Epithelial cell of prostate (primary cell): ENCODE measurements at regions not wholly inside any gene's neighbourhood (a gene's known extent, or its start where the extent isn't known, plus 50 kb on each side); places are given as distances from the start of the nearest gene placed in this dataset.

Source experiments
- DNase-seq: peaks from one replicate; pipeline ENCODE4 v3.0.0-alpha.2; 2011; ENCODE audit warnings: low read depth, low spot score
- H3K27ac ChIP-seq: fragments of 450-650 bp; 2 replicates; pipeline ENCODE4 v1.5.1; 2017; ENCODE audit warnings: mild to moderate bottlenecking

DNA sequence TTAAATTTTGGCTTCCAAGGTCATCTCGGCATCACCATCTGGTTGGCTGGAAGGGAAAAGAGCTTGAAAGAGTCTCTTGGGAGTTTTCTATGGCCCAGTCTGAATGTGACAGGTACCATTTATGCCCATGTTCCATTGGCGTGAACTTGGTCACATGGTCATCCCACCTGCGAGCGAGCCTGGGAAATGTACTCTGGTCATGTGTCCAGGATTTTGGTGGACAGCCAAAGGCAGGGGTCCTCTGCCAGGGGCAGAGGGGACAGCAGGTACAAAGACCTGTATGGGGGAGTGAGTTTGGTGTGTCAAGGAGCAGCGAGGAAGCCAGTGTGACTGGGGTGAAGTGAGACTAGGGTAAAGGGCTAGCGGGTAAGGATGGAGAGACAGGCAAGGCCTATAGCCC is 112.6 kb downstream of the CDC5L start:
- DNase-seq, result no peak
- H3K27ac ChIP-seq, result no peak overlapping the region

DNA sequence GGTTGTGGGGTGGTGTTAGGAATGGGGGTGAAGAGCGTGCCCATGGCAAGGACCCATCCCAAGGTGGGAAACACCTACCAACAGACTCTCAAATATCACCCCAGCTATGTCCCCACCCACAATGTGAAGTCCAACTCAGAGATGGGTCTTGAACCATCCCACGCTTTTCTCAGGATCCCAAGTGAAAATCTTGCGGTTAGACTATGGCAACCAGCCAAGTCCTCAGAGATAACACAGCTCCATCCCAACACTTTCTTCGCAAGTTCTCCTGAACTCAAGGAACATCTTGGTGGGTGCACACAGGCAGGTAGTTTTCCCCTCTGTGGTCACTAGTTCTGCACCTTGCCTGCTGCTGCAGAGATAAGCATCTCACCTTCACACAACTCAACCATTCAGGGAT is 116.0 kb downstream of the CDC5L start:
- DNase-seq, result no peak
- H3K27ac ChIP-seq, result no peak overlapping the region

DNA sequence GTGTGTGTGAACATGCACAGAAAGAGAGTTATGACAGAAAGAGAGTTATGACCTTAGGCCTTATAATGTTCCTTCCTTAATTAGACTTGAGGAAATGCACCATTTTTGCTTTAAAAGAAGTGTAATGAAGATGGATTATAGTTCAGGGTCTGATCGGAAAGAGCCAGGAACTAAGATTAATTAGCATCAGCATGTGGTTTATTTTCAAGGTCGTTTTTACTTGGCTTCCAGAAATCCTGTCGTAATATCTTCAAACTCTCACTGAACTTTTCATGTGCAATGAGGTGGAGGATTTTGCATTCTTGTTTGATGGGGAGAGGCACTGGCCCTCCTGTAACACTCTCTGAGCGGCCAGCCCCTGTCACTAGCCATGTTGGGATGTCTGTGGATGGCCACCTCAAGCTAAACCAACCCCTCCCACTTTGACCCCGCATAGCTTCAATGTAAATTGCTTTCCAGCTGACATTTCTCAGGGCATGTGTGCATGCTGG is 116.8 kb downstream of the CDC5L start:
- no peak overlapping the region for H3K27ac ChIP-seq
- DNase-seq, result no peak

DNA sequence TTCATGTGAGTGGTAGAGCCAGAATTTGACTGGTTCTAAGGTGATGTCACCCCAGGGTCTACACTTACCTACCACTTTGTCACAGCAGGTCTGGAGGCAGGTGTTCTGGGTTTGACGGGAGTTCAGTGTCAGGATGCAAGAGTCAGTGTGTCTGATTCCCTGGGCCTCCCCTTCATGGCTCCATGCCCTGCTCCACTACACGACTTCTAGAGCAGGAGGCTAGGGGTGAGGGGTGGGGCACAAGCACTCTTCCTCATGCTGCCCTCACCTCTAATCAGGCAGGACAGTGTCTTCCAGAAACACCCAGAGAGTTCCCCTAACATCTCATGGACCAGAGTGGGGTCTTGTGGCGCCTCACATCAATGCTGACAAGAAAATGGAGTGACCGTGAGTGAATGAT is 118.2 kb downstream of the CDC5L start:
- no peak for DNase-seq
- H3K27ac ChIP-seq, result no peak overlapping the region

DNA sequence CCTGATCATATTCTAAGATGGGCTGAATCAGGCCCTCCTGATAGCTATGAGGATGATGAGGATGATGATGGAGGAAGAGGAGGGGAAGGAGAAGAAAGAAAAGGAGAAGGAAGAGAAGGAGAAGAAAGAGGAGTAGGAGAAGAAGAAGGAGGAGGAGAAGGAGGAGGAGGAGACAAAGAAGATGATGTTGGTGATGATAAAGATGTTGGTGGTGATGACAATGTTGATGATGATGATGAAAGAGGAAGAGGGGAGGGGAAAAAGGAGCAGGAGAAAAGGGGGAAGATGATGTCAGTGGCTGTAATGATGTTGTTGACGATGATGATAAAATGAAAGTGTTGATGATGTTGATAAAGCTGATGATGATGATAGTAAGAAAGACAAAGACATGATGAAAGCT is 119.5 kb downstream of the CDC5L start:
- H3K27ac ChIP-seq, result no peak overlapping the region
- no peak for DNase-seq

DNA sequence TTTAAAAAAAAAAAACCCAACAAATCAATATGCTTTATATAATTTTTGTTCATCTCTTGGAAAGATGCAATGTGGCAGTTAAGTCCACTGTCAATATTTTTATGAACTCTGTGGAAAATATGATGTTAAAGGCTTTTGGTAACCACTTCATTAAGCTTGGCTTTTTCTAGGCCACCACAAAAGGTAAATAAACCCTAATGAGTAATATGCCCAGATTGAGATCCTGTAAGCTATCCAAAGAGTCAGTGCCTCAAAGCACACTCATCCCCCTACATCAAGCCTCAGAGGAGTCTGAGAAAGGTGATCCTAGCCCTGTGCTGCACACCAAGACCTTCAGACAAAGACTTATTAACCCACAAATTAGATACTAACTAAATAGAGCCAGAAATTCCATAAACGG is 121.1 kb downstream of the CDC5L start:
- no peak for DNase-seq
- no peak overlapping the region for H3K27ac ChIP-seq

DNA sequence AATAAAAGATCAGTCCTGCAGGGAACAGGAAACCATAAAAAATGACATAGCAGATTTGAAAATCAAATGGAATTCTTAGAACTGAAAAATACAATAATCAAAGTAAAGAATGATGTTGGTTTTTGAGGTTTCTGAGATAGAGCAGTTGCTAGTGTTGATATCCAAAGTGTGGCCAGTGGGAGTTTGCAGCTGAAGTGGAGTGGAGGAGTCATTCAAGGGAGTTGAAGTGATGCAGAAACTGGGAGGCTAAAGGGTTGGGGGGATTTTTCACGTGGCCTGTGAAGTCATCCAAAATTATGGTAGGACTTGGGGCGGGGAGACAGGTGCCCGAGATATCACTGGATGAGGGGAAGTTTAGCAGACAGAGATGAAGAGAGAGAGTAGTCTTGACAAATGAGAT is 123.6 kb downstream of the CDC5L start:
- no peak overlapping the region for H3K27ac ChIP-seq
- DNase-seq, result no peak

DNA sequence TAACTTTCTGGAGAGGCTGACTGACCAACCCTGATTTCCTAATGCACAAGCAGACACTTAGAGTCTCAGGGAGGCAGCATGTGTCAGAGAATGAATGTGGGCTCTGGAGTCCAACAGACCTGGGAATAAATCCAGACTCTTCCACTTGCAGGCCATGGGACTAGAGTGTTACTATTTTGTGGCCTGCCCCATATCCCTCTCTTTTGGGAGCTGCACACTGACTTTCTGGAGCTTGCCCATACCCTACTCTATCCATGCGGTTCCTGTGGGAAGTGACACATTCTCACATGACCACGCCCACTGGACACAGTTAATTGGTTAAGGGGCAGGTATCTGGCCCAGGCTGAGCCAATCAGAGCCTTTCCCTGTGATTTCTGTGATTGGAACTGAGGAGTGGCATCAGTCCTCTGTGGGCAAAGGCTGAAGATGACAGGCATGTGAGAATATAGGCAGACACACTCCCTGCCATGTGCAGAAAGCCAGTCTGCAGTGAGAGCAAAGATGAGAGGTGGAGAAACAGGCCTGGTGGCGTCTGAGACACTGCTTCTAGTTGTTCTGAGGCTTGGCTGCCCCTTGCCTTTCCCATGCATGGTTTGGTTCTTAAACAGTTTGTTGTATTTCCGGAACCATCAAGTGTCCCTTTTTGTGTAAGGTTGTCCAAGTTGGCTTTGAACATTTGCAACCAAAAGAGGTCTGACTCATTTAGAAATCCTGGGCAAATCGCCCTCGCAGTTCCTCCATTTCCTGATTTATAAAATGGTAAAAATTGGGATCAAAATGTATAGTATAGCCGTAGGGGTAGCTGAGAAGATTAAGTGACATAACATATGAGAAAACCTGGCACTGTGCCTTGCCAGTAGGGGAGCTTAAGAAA is 125.6 kb downstream of the CDC5L start:
- DNase-seq, result no peak
- no peak overlapping the region for H3K27ac ChIP-seq

DNA sequence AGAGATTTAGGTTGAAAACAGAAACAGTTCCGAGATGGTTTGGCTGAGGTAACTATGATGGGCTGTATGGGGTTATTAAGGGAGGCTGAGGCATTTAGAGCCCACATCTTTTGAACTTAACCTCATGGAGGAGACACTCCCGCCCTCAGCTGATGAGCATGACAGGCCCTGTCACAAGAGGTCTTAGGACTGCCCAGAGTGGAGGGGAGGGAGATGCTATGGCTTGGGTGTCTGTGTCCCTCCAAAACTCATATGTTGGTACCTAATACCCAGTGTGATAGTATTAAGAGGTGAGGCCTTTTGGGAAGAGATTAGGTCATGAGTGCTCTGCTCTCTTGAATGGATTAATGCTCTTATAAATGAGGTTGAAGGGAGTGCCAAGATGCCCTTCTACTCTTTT is 126.6 kb downstream of the CDC5L start:
- no peak for DNase-seq
- no peak overlapping the region for H3K27ac ChIP-seq

DNA sequence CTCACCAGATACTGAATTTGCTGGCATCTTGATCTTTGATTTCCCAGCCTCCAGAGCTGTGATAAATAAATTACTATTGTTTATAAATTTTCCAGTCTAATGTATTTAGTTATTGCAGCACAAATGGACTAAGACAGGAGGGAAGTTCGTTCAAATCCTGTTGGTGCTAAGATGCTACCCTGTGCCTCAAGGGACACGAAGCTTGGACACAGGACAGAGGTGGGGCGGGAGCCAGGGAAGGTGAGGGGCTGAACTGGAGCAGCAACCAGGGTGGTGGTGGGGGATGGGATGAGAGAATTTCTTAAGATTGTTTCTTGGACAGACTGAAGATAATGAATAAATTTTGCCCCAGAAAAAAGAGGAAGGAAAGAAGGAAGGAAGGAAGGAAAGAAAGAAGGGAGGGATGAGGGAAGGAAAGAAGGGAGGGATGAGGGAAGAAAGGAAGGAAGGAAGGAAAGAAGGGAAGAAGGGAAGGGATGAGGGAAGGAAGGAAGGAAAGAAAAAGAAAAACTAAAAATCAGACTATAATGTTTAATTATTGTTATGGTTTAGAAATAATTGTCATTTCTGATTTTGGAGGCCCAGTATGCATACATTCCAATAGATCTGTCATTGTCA is 127.2 kb downstream of the CDC5L start:
- no peak overlapping the region for H3K27ac ChIP-seq
- no peak for DNase-seq

DNA sequence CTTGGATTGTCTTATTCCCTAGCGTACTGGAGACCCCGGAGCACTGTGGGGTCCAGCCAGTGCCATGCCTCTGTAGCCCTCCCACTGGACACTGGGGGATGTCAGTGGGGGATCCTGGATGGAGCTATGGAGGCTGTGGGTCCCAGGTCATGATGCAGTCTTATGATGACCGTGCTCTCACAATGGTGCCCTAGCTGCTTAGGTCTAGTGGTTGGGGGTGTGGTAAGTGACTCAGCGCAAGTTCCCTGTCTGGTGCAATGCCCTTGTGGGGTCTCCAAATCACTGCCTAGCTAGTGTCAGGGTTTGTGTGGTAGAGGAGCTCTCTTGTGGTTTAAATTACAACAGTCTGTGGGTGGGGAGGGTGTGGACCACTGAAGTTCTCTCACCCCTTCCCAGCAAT is 135.4 kb downstream of the CDC5L start:
- H3K27ac ChIP-seq, result no peak overlapping the region

DNA sequence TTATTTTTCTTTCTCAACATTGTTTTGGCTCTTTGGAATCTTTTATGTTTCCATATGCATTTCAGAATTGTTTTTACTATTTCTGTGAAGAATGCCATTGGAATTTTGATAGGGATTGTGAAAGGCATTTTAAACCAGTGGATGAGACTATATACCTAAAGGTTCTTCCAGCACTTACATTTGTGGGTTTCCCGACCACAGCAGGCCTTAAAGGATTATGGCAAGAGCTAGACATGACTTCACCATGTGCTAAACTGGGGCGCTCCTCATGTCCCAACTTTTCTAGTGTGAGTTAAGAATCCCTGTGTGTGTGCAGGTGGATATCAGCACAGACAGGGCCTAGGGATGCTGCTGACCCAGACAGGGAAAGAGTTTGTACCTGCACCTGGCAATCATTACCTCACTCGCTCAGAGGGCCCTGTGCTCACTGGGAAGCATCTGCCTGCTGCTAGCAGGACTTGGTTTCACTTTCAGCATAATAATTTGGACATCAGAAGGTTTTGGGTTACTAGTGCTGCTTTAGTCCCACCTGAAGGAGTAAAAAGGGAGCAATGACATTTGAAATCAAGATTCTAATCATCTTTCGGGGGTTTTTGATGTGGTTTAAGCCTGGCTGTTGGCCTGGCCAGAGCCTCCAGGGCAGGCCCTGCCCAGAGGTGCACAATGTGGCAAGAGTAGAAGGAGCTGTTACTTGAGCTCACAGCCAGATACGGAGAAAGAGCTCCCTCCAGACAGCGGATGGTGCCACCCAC is 137.1 kb downstream of the CDC5L start:
- DNase-seq, result no peak

More for the DNA sequence above, 135.4 kb downstream of the CDC5L start:
- no peak for DNase-seq

DNA sequence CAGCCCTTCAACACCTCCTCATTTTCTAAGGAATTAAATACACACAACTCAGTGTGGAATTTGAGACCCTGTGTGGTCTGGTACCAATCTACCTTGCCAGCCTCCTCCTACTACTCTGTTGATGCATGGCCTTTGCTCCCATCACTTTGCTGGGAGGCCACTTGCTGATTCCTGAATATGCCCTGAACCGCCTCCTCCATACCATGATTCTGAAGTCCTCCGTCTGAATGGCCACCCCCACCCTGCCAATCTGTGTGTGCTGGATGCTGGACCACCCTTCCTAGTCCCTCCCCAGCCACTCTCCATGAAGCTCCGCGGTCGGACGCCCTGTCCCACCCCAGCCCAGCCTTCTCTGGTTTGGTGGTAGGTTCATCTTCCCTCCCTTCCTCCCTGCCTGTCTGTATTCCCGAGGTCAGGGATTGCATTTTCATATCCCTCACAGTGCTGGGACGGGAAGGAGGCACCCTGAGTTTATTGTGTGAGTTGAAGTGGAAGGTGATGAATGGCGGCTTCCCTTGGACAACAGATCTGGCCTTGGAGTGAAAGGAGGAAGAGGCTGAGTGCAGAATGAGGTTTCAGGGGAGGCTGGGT is 138.3 kb downstream of the CDC5L start:
- no peak for DNase-seq

More for the DNA sequence above, 137.1 kb downstream of the CDC5L start:
- no peak overlapping the region for H3K27ac ChIP-seq

DNA sequence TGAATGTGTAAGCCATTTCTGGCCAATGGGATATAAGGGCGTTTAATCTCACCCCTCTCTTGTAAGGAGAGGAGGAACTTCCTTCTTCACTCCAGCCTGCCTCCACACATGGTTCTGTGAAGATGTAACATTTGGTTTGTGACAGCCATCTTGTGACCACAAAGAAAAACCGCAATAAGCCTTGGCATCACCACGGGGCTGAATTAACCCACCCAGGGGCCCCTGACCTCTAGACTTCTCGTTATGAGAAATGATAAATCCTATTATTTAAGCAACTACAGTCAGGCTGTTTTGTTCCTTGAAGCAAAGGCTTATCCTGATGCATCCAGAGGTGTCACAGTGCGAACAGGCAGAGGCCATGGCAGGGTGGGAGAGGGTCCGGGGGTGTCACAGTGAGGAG is 139.7 kb downstream of the CDC5L start:
- no peak for DNase-seq
- H3K27ac ChIP-seq, result no peak overlapping the region

More for the DNA sequence above, 138.3 kb downstream of the CDC5L start:
- no peak overlapping the region for H3K27ac ChIP-seq

DNA sequence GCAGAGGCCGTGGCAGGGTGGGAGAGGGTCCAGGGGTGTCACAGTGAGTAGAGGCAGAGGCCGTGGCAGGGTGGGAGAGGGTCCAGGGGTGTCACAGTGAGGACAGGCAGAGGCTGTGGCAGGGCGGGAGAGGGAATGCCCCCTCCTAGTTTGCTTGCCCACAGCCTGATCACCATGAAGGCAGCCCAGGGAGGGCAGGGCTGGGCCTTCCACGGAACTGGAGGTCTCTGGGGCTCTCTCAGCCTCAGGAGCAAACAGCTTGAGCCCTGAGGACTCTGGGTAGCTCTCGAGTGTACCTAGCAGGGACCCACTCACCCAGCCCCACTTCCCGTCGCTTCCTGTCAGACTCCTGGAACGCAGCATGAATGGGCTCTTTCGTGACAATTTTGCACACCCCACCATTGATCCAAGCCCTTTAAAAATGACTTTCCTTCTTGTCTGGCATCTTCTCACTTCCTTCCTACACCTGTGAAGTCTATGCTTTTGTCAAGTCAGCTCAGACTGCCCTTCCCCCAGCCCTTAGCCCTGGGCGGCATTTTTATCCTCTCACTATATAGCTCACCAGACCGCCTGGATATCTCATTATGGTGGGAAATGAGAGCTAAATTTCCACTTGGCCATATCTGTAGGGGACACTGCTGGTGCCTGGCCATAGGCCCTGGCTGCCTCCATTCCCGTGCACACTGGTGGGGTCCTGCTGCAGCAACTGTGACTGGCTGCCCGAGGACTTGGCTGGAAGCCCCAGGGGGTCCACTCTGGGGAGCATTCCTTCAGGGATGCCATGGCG is 140.3 kb downstream of the CDC5L start:
- no peak overlapping the region for H3K27ac ChIP-seq
- no peak for DNase-seq

DNA sequence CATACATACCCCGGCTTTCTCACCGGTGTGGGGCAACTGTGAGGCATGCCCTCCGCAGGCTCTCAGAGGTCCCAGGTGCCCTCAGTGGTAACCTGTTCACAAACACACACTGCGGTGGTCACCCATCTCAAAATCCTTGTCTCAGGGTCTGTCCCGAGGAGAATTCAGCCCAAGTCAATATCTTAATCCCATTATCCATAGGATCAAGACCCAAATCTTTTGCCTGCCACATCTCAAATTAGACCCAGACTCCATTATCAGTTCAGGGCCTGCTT is 140.8 kb downstream of the CDC5L start:
- DNase-seq, result no peak
- H3K27ac ChIP-seq, result no peak overlapping the region

DNA sequence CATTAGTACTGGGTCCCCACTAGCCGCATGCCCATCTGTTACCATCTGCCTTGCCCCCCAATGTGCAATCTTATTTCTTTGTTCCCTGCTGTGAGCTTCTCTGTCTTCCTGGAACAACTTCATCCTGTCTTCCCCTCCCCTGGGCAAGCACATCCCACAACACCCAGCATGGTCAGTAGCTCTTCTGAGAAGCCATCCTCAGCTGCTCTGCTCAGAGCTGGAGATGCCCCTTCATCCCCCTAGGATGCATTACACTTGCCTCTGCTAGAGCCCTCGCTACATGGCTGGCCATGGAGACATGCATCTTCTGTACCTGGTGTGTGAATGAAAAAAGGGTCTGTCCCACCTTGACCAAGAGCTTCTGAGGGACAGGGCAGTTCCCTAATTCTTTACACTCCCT is 141.2 kb downstream of the CDC5L start:
- no peak overlapping the region for H3K27ac ChIP-seq

DNA sequence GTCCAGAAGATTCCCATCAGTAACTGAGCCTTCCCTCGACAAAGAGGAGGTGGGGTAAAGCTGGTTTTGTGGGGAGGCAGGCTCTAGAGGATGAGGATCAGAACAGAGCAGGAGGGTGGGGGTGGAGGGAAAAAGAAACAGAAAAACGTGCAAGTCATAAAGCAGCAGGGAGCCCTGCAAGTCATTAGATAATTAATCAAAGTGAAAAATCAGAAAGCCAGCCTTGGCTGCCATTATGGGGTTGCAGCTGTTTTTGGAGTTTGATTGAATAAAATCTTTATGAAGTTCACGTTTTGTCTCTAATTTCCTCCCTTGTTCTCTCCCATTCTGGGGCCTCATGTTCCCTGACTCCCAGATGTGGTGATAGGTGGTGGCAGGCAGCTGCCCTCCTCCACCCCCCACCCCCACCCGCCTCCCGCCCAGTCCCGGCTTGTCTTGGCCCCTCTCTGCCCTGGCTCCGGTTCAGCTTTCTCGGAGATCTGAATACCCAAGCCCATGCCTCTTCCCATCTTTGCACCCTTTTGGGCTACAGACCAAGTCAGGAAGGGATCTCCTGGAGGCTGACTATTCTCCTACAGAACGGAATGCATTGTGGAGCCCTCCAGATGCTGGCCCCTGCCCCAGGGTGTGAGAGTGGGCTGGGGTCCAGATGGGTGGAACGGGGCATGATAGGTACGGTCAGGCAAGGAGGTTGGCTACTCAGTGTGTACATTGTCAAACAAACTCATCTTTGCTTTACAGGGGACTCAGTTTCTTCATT is 141.8 kb downstream of the CDC5L start:
- no peak for DNase-seq
- no peak overlapping the region for H3K27ac ChIP-seq

More for the DNA sequence above, 141.2 kb downstream of the CDC5L start:
- DNase-seq, result no peak

DNA sequence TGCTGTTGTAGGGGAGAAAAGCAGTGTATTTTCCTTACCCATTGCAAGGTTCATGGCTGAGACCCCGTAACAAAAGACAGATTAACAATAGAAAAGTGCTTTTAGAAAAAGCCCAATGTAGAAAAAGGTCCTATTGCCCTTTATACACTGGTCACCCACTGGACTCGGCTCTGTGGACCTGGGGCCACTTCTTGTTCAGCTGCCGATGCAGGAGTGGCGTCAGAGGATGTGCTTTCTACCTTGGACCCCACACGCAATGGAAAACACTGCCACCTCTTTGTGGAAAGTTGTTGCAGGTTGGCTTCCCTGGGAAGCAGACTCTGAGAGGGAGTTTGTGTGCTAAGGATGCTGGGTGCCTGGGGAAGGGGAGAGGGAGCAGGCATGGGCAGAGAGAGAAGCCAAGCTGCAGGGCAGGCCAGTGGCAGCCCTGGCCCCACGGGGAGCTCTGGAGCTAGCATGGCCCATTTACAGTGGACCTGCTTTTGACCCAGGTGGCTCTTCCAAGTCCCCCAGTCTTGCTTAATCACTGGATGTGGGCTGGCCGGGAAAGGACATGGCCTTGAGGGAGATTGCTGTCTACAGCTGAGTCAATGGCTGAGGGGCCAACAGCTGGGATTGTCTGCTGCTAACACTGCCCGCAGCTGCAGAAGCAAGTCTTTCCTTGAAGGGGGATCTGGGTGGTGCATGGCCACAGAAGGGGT is 142.9 kb downstream of the CDC5L start:
- no peak for DNase-seq
- no peak overlapping the region for H3K27ac ChIP-seq
